Prostate gland (tissue), 2 donors: ENCODE measurements at regions not wholly inside any gene's neighbourhood (a gene's known extent, or its start where the extent isn't known, plus 50 kb on each side); places are given as distances from the start of the nearest gene placed in this dataset.

Source experiments
- CTCF ChIP-seq, 4 experiments: fragments of 200-600 bp in 2 of 4; fragments of 450-650 bp in 2 of 4; sonication (generic) in 2 of 4; IDR thresholded peaks; 1 replicate in 3 of 4; 2 replicates in 1 of 4; pipeline ENCODE4 v1.5.1; 2016 to 2019; ENCODE audit warnings: antibody characterized with exemption in 4 of 4, mild to moderate bottlenecking in 2 of 4, moderate library complexity in 2 of 4
- POLR2A ChIP-seq: fragments of 450-650 bp; IDR thresholded peaks from one replicate; pipeline ENCODE4 v1.6.1; 2016; ENCODE audit warnings: antibody characterized with exemption, mild to moderate bottlenecking
- POLR2AphosphoS5 ChIP-seq: sonication (generic); formaldehyde crosslinking; IDR thresholded peaks from one replicate; pipeline ENCODE4 v1.6.1; 2017; ENCODE audit warnings: antibody characterized with exemption

- no peak for TF ChIP-seq CTCF (IDR thresholded peaks at IDR 0.05)
- TF ChIP-seq POLR2AphosphoS5 = no peak
- no peak for TF ChIP-seq POLR2A
These were observed 196.9 kb upstream of the GRID2 start for GRCh38 chr4:92106816-92107215.
